Activated CD4-positive, alpha-beta T cell treated with anti-CD3 and anti-CD28 coated beads, Interleukin-2, amount 10 ng/mL, durations not matched to agents 24 days and 14 days (primary cell): ENCODE measurements at regions not wholly inside any gene's neighbourhood (a gene's known extent, or its start where the extent isn't known, plus 50 kb on each side); places are given as distances from the start of the nearest gene placed in this dataset.
A peak's percentile ranks its signal among the peaks of the same experiment; 100 is the strongest.

Experiments
- DNase-seq: peaks from one replicate; pipeline ENCODE4 v3.0.0; 2022
- H3K27ac Mint-ChIP-seq: one replicate; pipeline ENCODE4 v1.8.0; 2022; ENCODE audit warnings: mild to moderate bottlenecking, mixed read lengths
- H3K27me3 Mint-ChIP-seq: one replicate; pipeline ENCODE4 v1.8.0; 2022; ENCODE audit warnings: mixed read lengths
- H3K36me3 Mint-ChIP-seq: one replicate; pipeline ENCODE4 v1.8.0; 2022; ENCODE audit warnings: low read depth, mild to moderate bottlenecking, mixed read lengths
- H3K4me1 Mint-ChIP-seq: one replicate; pipeline ENCODE4 v1.8.0; 2021; ENCODE audit warnings: mixed read lengths
- H3K4me3 Mint-ChIP-seq: one replicate; pipeline ENCODE4 v1.8.0; 2022; ENCODE audit warnings: mild to moderate bottlenecking, moderate library complexity, mixed read lengths
- H3K9me3 Mint-ChIP-seq: one replicate; pipeline ENCODE4 v1.8.0; 2021; ENCODE audit warnings: mixed read lengths
- intact Hi-C: fragments of 100-400 bp; cut with micrococcal nuclease; formaldehyde crosslinking; loops from one replicate; pipeline ENCODE4 v1.15.1; 2023

DNA sequence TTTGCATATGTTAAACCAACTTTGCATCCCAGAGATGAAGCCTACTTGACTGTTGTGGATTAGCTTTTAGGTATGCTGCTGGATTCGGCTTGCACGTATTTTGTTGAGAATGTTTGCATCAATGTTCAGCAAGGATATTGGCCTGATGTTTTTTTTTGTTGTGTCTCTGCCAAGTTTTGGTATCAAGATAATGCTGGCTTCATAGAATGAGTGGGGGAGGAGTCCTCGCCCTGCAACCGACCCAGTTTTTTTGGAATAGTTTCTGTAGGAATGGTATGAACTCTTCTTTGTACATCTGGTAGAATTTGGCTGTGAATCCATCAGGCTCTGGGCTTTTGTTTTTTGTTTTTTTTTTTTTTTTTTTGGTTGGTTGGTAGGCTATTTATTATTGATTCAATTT lies 147.9 kb downstream of the AHR start:
- no peak overlapping the region for H3K27ac Mint-ChIP-seq

DNA sequence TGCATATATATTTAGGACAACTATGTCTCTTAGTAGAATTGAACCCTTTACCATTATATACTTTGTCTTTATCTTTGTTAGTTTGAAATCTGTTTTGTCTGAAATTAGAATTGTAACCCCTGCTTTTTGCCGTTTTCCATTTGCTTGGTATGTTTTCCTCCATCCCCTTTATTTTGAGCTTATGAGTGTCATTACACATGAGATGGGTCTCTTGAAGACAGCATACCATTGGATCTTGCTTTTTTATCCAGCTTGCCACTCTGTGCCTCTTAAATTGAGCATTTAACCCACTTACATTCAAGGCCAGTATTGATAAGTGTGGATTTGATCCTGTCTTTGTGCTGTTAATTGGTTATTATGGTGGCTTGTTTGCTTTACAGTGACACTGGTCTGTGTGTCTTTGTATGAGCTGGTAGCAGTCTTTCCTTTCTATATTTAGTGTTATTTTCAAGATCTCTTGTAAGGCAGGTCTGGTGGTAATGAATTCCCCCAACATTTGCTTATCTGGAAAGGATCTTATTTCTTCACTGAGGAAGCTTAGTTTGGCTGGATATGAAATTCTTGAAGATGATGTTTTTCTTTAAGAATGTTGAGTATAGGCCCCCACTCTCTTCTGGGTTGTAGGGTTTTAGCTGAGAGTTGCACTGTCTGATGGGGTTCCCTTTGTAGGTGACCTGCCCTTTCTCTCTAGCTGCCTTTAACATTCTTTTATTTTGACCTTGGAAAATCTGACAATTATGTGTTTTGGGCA lies 149.5 kb downstream of the AHR start:
- Mint-ChIP-seq H3K27ac (no peak overlapping the region), H3K27me3 (peaks cover 1% of the 10 kb centered on the region), H3K9me3 (peaks cover 14% of the 10 kb centered on the region), H3K4me1 (no peaks in the 10 kb centered on the region), H3K36me3 (no peaks in the 10 kb centered on the region), H3K4me3 (no peak overlapping the region)
- intact Hi-C loops: no loop called here
- no peak for DNase-seq

More for the DNA sequence above, 147.9 kb downstream of the AHR start:
- H3K4me3 Mint-ChIP-seq: no peak overlapping the region
- no peaks in the 10 kb centered on the region for H3K4me1 Mint-ChIP-seq
- intact Hi-C loops: no loop called here
- DNase-seq: no peak
- no peaks in the 10 kb centered on the region for H3K36me3 Mint-ChIP-seq
- peaks cover 1% of the 10 kb centered on the region for H3K27me3 Mint-ChIP-seq
- peaks cover 14% of the 10 kb centered on the region for H3K9me3 Mint-ChIP-seq

DNA sequence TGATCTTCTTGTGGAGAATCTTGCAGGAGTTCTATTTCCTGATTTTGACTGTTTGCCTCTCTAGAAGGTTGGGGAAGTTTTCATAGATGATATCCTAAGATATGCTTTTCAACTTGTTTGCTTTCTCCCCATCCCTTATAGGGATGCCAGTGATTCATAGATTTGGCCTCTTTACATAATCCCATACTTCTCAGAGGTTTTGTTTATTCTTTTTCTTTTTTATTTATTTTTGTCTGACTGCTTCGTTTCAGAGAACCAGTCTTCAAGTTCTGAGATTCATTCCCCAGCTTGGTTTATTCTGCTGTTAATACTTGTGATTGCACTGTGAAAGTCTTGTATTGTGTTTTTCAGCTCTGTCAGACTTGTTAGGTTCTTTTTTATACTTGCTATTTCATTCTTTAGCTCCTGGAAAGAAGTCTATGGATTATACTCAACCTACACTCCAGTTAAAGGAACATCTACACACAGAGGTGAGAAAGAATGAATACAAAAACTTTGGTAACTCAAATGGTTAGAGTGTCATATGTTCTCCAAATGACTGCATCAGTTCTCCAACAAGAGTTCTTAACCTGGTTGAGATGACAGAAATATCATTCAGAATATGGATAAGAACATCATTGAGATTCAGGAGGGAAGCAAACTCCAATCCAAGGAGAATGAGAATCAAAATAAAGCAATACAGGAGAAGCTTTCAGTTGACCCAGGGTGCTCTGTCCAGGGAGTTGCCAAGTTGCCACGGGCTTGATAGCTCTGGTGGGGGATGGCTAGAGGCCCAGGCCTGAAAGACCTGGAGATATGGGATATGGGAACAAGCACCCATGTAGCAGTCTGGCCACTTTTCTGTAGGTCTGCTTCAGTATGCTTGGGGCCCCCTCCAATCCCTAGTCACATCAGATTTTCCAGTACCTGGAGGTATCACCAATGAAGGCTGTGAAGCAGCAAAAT lies 150.3 kb downstream of the AHR start:
- Mint-ChIP-seq H3K27ac (no peak overlapping the region), H3K9me3 (peaks cover 18% of the 10 kb centered on the region)

DNA sequence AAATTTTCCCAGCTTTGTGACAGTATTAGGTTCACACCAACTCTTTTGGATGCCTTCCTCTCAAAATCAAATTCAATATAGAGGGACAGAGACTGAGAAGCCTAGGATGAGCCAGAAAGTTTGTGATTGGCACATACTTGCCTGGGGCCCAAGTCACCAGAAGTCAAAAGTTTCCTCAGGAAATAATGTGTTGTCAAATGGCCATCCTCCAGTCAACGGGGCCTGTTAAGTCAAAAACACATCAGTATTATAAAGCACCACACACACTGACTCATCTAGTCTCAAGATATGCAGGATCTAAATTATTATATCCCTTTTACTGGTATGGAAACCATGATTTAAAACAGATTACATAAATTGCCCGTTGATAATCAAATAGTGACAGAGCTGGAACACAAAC lies 158.1 kb downstream of the AHR start:
- Mint-ChIP-seq H3K36me3 (peaks cover 2% of the 10 kb centered on the region), H3K4me3 (no peak overlapping the region), H3K27ac (no peak overlapping the region), H3K9me3 (peaks cover 35% of the 10 kb centered on the region), H3K27me3 (no peaks in the 10 kb centered on the region), H3K4me1 (no peaks in the 10 kb centered on the region)
- no peak for DNase-seq
- intact Hi-C loops: no loop called here

More for the DNA sequence above, 150.3 kb downstream of the AHR start:
- no peaks in the 10 kb centered on the region for H3K27me3 Mint-ChIP-seq
- no peak for DNase-seq
- H3K4me3 Mint-ChIP-seq: no peak overlapping the region
- intact Hi-C loops: no loop called here
- no peaks in the 10 kb centered on the region for H3K4me1 Mint-ChIP-seq
- no peaks in the 10 kb centered on the region for H3K36me3 Mint-ChIP-seq

DNA sequence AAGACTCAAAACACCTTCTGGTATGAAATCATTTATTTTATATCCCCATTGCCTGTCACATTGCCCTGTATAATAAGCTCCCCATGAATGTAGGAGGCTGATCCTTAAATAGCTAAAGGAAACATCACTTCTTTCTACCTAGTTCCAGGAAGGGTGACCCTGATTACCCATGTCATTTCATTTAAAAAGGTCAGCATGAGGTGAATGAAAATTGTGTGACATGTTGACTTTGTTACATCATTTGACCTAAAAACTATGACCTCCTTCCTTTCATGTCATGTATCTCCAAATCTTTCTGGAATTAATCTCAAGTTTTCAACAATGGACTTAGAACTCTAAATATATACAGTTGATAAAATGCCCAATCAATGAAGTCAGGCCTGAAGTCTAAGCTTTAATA lies 161.5 kb downstream of the AHR start:
- Mint-ChIP-seq H3K36me3 (peaks cover 2% of the 10 kb centered on the region), H3K4me3 (no peak overlapping the region), H3K27ac (no peak overlapping the region), H3K4me1 (peaks cover 6% of the 10 kb centered on the region), H3K27me3 (no peaks in the 10 kb centered on the region), H3K9me3 (peaks cover 28% of the 10 kb centered on the region)
- no peak for DNase-seq
- intact Hi-C loops: no loop called here

DNA sequence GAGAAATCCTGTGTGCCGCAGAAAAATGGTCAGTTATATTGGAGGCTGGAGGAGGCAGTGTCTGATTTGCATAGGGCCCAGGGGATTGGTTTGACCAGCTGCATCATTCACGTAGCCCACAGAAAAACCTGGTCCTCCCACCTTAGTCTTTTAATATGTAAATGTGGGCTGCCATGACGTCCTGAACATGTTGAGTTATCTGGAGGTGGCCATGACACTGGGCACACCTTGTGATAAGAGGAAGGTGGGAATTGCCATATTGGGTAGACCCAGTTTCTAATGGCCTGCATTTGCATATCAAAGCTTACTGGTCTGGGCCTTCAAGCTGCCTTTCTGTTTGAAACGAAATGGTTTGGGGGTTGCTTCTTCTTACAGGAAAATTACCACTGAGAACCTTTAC lies 162.2 kb downstream of the AHR start:
- H3K36me3 Mint-ChIP-seq: peaks cover 2% of the 10 kb centered on the region
- H3K4me1 Mint-ChIP-seq: peaks cover 6% of the 10 kb centered on the region
- no peaks in the 10 kb centered on the region for H3K27me3 Mint-ChIP-seq
- H3K4me3 Mint-ChIP-seq: no peak overlapping the region
- no peak overlapping the region for H3K27ac Mint-ChIP-seq
- no peak for DNase-seq
- intact Hi-C loops: no loop called here
- H3K9me3 Mint-ChIP-seq: peaks cover 28% of the 10 kb centered on the region

DNA sequence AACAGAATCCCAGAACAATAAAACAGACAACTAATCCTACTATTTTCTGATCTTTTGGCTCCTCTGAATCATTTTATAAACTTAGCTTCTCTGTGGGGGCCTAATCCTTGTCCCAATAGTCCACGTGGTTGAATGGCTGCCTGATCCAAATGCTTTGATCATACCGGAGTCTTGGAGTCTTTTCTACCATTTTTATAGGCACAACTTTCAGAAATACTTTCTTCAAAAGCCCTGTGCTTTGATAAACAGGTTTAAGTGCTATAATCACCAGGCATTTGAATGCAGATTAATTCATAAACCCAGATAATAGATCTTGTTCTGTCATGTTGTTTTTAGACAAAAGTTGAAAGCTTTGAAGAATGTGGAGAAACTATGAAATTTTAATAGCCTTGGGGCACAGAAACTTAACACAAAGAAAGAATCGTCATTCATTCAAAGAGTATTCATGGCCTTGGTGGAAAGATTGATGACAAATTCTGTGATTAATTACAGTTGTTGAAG lies 163.7 kb downstream of the AHR start:
- peaks cover 8% of the 10 kb centered on the region for H3K27me3 Mint-ChIP-seq
- intact Hi-C loops: no loop called here

DNA sequence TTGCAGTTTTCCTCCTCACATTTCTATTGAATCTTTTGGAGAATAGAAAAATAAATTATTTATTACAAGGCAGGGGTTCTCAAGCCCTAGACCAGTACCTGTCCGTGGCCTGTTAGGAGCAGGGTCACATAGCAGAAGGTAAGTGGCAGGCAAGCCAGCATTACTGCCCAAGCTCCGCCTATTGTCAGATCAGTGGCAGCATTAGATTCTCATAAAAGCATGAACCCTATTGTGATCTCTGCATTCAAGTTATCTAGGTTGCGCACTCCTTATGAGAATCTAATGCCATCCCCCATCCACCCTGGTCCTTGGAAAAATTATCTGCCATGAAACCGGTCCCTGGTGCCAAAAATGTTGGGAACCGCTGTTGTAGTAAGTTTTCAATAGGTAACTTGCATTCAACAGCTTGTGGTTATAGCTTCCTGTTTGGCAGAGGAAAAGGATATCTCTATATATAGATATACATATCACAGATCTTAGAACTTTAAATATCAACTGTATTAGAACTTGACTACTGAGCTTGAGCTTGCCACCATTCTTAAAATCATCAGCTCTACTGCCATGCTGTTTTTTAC lies 165.1 kb downstream of the AHR start:
- Mint-ChIP-seq H3K27me3 (peaks cover 8% of the 10 kb centered on the region), H3K27ac (no peak overlapping the region), H3K4me1 (peaks cover 6% of the 10 kb centered on the region), H3K4me3 (peak overlapping the region; percentile 43), H3K9me3 (peaks cover 12% of the 10 kb centered on the region), H3K36me3 (peaks cover under 1% of the 10 kb centered on the region)
- intact Hi-C loops: no loop called here
- DNase-seq: peak; percentile 57

More for the DNA sequence above, 163.7 kb downstream of the AHR start:
- Mint-ChIP-seq H3K27ac (no peak overlapping the region), H3K9me3 (peaks cover 26% of the 10 kb centered on the region), H3K4me1 (peaks cover 6% of the 10 kb centered on the region), H3K36me3 (peaks cover 2% of the 10 kb centered on the region), H3K4me3 (no peak overlapping the region)
- no peak for DNase-seq

DNA sequence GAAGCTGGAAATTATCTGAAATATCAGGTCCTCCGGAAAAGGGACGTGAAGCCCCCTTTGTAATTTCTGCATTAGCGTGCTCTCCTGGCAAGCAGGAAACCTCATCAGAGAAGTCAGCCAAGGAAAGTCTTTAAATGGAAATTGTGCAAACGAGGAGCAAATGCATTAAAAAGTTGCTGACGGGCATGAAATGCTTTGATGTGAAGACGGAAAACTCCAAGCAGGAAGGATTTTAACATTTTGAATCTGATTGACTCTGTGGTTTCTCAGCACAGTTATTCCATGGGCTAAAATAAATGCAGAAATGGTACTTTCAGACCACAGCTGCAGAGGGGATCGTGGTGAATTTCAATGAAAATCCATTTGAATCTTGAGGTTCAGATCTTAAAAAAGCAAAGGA lies 167.8 kb downstream of the AHR start:
- intact Hi-C loops: no loop called here
- DNase-seq: no peak
- Mint-ChIP-seq H3K36me3 (no peaks in the 10 kb centered on the region), H3K4me1 (peaks cover 6% of the 10 kb centered on the region), H3K4me3 (no peak overlapping the region), H3K27ac (no peak overlapping the region), H3K27me3 (peaks cover 10% of the 10 kb centered on the region), H3K9me3 (peaks cover 5% of the 10 kb centered on the region)

DNA sequence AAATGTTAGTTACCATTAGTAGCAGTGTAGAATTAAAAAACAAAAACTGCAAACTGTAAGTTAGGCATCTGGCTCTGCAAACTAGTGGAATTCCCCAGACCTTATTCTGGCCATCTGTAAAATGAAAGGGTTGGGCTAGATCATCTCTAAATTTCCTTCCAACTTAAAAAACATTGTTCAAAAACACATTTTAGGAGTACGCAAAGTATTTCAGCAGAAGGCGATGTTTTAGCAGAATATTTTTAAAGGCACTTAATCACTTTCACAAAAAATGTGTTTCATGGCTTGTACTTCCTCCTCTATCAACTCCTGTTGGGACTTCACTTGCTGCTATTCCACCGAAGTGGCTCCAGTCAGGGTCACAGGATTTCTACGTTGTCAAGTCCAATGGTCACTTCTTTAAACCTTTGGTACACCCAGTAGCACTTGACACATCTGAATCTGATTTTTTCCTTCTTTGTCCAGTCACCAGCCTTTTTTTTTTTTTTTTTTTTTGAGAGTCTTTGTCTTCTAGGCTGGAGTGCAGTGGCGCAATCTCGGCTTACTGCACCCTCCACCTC lies 169.0 kb downstream of the AHR start:
- no peak for DNase-seq
- no peak overlapping the region for H3K4me3 Mint-ChIP-seq
- H3K27ac Mint-ChIP-seq: no peak overlapping the region
- peaks cover 6% of the 10 kb centered on the region for H3K4me1 Mint-ChIP-seq
- H3K36me3 Mint-ChIP-seq: no peaks in the 10 kb centered on the region
- peaks cover 12% of the 10 kb centered on the region for H3K27me3 Mint-ChIP-seq
- no peaks in the 10 kb centered on the region for H3K9me3 Mint-ChIP-seq
- intact Hi-C loops: no loop called here

DNA sequence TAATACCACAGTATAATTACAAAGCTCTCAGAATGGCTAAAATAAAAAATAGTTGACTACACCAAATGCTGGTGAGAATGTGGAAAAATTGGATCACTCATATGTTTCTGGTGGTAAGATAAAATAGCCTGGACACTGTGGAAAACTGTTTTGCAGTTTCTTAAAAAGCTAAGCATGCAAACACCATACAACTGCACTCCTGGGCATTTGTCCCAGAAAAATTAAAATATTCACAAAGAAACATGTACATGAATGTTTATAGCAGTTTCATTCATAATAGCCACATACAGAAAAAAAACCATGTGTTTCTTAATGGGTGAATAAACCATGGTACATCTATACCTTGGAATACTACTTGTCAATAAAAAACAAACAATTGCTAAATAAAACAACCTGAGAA lies 172.9 kb downstream of the AHR start:
- intact Hi-C loops: no loop called here
- H3K4me3 Mint-ChIP-seq: no peak overlapping the region
- no peaks in the 10 kb centered on the region for H3K9me3 Mint-ChIP-seq
- H3K27ac Mint-ChIP-seq: no peak overlapping the region
- H3K27me3 Mint-ChIP-seq: peaks cover 7% of the 10 kb centered on the region
- DNase-seq: no peak
- H3K4me1 Mint-ChIP-seq: no peaks in the 10 kb centered on the region
- H3K36me3 Mint-ChIP-seq: no peaks in the 10 kb centered on the region

DNA sequence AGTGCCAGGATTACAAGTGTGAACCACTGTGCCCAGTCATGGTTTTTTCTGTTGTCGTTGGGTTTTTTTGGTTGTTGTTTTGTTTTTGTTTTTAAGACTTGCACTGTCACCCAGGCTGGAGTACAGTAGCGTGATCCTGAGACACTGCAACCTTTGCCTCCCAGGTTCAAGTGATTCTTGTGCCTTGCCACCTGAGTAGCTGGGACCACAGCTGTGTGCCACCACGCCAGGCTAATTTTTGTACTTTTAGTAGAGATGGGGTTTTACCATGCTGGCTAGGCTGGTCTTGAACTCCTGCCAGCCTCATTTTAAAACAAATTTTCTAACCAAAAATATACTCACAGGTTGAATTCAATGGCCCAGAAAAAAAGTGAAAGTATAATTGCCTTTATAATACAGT lies 174.1 kb downstream of the AHR start:
- no peak for DNase-seq
- no peak overlapping the region for H3K4me3 Mint-ChIP-seq
- H3K27me3 Mint-ChIP-seq: peaks cover 7% of the 10 kb centered on the region
- intact Hi-C loops: no loop called here
- H3K9me3 Mint-ChIP-seq: no peaks in the 10 kb centered on the region
- no peak overlapping the region for H3K27ac Mint-ChIP-seq
- H3K4me1 Mint-ChIP-seq: no peaks in the 10 kb centered on the region
- H3K36me3 Mint-ChIP-seq: no peaks in the 10 kb centered on the region

DNA sequence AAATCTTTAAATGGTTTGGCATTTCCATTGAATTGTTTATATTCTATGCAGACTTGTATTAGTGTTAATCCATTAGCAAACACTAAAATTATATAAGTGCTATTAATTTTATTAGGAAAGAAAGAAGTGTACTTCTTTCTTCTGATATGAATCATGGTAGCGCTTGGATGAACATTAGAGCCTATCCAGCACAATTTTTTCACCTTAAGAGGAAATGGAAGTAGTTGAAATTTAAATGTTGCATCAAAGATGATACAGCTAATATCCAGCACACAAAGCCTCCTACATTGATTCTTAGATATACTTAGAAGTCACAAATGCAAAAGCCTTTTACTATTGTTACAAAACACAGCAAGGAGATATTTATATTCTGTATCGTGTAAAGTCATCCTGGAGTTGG lies 174.5 kb downstream of the AHR start:
- H3K4me3 Mint-ChIP-seq: no peak overlapping the region
- H3K27me3 Mint-ChIP-seq: peaks cover 7% of the 10 kb centered on the region
- no peak for DNase-seq
- H3K36me3 Mint-ChIP-seq: no peaks in the 10 kb centered on the region
- H3K27ac Mint-ChIP-seq: no peak overlapping the region
- no peaks in the 10 kb centered on the region for H3K4me1 Mint-ChIP-seq
- H3K9me3 Mint-ChIP-seq: no peaks in the 10 kb centered on the region
- intact Hi-C loops: no loop called here
